Suprapubic skin (tissue), 4 donors: ENCODE measurements at regions not wholly inside any gene's neighbourhood (a gene's known extent, or its start where the extent isn't known, plus 50 kb on each side); places are given as distances from the start of the nearest gene placed in this dataset.

ENCODE experiments used
- POLR2A ChIP-seq, 2 donors: fragments of 450-650 bp; IDR thresholded peaks; one replicate each; pipeline ENCODE4 v1.6.1; 2017; ENCODE audit warnings: antibody characterized with exemption in 2 of 2, mild to moderate bottlenecking in 2 of 2, moderate library complexity in 2 of 2
- POLR2AphosphoS5 ChIP-seq, 3 donors: sonication (generic); formaldehyde crosslinking; IDR thresholded peaks; one replicate each; pipeline ENCODE4 v1.6.1; 2017; ENCODE audit warnings: antibody characterized with exemption in 3 of 3
- TF ChIP-seq, protein P1 (sequence below), 2 donors: fragments of 200-600 bp in 1 of 2; fragments of 450-650 bp in 1 of 2; sonication (generic) in 1 of 2; IDR thresholded peaks; one replicate each; pipeline ENCODE4 v1.5.1; 2016 to 2019; ENCODE audit warnings: antibody characterized with exemption in 2 of 2, mild to moderate bottlenecking in 1 of 2, moderate library complexity in 1 of 2

DNA sequence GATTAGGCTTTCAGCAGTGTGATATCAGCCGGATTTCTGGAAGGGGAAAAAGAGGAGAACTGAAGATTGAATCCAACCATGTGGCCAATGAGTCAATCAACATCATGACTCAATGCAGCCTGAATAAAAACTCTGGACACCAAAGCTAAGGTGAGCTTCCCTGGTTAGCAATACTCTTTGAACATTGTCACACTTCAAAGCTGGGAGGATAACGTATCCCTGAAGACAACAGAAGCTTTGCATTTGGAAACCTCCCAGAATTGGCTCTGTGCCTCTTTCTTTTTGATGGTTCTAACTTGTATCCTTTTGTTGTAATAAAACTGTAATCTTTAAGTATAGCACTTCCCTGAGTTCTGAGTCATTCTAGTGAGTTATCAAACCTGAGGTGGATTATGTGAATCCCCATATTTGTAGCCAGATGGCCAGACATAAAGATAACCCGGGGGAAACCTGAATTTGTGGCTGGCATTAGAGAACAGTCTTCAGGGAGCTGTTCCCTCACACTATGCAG is 284.4 kb downstream of the IPMK start:
- TF ChIP-seq, protein P1, sequence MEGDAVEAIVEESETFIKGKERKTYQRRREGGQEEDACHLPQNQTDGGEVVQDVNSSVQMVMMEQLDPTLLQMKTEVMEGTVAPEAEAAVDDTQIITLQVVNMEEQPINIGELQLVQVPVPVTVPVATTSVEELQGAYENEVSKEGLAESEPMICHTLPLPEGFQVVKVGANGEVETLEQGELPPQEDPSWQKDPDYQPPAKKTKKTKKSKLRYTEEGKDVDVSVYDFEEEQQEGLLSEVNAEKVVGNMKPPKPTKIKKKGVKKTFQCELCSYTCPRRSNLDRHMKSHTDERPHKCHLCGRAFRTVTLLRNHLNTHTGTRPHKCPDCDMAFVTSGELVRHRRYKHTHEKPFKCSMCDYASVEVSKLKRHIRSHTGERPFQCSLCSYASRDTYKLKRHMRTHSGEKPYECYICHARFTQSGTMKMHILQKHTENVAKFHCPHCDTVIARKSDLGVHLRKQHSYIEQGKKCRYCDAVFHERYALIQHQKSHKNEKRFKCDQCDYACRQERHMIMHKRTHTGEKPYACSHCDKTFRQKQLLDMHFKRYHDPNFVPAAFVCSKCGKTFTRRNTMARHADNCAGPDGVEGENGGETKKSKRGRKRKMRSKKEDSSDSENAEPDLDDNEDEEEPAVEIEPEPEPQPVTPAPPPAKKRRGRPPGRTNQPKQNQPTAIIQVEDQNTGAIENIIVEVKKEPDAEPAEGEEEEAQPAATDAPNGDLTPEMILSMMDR (IDR thresholded peaks at IDR 0.05): no peak
- TF ChIP-seq POLR2AphosphoS5 (IDR thresholded peaks at IDR 0.05) (no peak), POLR2A (IDR thresholded peaks at IDR 0.05) (no peak)
